HG02678 (cell line): ENCODE measurements at regions not wholly inside any gene's neighbourhood (a gene's known extent, or its start where the extent isn't known, plus 50 kb on each side); places are given as distances from the start of the nearest gene placed in this dataset.
"Not testable (repeated sequence)": the region's sequence is repeated elsewhere in the genome, so short reads cannot be mapped to it uniquely, and the experiment has no call there.

ENCODE experiments used
- ATAC-seq: cut with Tn5 transposase; IDR thresholded peaks from one replicate; pipeline ENCODE4 v1.9.1; 2021; ENCODE audit warnings: mild to moderate bottlenecking, moderate library complexity; ENCODE audit not compliant: unreplicated experiment

DNA sequence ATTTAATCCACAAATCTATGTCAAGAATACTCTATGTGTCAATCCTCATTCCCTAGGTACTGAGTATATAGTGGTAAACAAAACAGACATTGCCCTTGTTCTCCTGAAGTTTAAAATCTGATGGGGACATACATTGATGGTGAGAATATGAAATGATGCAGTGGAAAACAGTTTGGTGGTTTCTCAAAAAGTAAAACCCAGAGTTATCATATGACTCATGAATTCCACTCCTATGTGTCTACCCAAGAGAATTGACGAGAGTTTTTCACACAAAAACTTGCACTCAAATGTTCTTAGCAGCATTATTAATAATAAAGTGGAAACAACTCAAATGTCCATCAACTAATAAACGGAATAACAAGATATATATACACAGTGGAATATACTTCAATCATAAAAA, 586.7 kb downstream of the CCDC85A start:
- ATAC-seq: no peak

DNA sequence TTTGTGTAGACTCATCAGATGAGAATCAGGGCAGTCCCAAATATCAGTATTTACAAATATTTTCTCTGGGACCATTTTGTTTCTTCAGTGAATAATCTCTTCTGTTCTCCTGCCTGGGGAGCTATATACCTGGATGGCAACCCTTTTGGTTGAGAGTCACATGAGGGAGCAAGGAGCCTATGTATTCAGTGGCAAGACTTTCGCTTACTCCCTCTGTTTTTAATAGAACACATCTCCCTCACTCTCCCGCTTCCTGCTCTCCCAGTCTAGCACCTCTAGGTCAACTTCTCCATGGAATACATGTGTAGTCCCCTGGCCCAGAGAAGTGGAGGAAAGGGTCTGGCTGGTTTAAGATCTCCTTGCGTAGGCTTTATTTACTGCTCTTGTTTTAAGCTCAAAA, 600.3 kb downstream of the CCDC85A start:
- no peak for ATAC-seq

DNA sequence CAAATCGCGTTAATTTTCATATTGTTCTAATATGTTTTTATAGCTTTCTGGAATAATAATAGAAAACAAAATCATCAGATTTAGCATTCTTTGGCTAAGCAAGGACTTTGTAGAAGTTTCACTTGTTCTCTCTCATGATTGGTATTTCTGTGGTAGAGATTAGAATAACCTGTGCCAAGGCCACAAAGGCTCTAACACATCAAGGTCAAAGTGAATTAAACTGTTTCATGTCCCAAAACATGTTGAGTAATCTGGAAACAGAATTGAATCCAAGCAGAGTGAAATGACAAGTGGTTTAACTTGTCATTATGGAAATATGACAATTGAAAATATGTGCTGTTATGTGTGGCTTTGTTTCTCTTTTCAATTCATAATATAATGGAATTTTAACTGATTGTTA, 617.4 kb downstream of the CCDC85A start:
- ATAC-seq: no peak

DNA sequence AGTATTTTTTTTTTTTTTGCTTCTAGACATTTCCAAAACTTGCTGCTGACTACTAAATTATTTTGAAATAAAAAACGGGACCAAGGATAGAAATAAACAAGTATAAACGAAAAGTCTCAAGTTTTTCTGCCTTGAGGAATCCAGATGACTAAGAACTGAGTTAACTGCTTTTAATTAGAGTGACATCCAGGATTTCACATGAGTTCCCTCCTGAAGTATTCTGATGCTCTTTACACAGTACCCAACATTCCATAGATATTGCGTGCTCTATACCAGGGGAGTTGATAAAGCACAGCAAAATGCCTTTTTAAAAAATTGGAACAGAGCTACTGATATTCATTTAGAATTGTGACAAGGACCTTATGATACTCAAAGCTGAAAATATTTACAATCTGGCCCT, 618.0 kb downstream of the CCDC85A start:
- ATAC-seq: no peak

DNA sequence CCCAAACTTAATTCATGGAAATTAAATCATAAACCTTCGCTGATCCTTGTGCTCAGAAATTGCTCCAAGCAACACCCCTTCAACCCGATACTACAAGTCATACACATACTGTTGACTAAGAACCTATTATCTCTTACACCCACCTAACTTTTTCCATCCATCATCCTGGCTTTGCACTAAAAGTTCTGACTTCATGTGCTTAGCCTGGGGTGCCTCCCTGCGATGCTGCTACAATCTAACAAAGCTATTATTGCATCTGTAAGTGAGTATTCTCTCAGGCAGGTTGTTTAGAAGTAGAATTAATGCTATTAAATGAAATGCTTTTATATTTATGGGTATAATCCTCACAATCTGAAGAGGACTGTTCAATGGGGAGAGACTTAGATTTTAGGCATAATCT, 619.8 kb downstream of the CCDC85A start:
- ATAC-seq: no peak

DNA sequence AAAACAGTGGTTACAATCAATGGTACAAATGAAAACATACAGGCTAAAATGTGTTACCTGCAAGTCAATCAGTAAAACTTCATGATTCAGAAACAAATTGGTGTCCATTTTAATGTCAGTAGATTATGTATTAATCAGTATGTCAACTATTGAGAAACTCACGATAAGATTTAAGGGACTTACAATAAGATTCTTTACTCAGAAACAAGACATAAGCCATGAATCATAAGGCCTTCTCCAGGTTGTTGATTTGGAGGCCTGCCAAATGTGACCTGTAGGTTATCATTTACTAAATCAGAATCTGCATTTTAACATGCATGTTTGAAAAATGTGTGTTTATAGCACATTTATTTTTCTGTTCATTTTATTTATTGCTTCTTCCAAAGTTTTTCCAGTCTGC, 623.1 kb downstream of the CCDC85A start:
- no peak for ATAC-seq

DNA sequence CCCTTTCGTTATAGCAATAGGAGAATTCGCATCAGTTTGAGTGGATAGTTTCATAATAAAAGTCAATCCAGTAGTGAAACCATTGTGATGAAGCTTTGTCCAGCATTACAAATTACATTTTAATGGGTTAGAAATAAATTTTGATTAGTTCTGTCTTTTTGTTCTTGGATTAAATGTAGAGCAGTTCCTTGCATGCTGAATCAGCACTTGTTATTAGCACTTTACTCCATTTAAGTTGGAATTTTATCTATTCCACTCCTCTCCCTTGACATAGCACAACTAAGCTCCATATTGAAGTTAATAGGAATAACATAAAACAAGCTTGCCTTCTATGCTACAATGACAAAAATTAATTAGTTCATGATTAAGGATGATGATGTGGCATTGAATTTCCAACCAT, 624.1 kb downstream of the CCDC85A start:
- ATAC-seq: no peak

DNA sequence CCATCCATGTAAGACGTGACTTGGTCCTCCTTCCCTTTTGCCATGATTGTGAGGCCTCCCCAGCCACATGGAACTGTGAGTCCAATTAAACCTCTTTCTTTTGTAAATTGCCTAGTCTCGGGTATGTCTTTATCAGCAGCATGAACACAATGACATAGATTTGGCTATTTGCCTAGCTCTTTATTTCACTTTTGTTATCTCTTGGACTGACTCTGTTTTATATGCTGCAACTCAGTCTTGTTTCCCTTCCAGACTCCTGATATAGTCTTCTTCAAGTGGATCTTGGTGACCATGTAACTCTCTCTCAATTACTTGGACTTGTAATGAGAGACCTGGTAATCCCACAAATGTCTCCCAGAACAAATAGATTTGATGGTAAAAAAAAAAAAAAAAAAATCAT, 627.6 kb downstream of the CCDC85A start:
- ATAC-seq: no peak

DNA sequence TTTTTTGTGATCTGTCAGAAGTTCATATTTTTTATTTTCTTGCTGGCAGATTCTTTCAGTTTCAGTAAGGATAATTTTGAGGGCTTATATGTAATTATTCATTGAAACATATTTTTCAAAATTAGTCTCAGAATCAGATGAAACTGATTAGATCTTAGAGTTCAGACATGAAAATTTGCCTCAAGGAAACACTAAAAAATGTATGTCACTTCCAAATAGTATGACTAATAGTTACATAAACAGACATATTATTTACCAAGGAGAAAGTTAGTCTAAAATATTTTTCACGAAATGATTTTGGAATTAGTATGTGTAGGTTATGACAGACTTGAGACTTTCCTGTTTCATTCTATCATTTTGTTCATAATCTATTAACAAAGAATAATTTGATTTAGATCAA, 628.6 kb downstream of the CCDC85A start:
- no peak for ATAC-seq

DNA sequence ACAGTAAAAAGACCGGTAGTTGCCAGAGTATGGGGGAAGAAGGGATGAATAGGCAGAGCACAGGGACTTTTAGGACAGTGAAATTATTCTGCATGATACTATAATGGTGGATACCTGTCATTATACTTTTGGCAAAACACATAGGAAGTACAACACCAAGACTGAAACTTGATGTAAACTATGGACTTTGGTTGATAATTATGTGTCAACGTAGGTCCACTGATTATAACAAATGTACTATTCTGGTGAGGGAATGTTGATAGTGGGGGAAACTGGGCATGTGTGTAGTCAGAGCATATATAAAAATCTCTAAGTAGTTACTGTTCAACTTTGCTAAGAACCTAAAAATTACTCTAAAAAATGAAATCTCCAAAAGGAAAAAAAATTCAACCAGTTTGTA, 629.7 kb downstream of the CCDC85A start:
- no peak for ATAC-seq

DNA sequence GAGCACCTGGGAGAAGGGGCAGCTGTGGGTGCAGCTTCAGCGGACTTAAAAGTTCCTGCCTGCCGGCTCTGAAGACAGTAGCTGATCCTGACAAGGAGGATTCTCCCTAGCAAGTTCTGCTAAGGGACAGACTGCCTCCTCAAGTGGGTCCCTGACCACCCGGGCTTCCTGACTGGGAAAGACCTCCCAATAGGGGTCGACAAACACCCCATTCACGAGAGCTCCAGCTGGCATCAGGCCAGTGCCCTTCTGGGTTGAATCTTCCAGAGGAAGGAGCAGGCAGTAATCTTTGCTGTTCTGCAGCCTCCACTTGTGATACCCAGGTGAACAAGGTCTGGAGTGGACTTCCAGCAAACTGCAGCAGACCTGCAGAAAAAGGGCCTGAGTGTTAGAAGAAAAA, 632.9 kb downstream of the CCDC85A start:
- no peak for ATAC-seq

DNA sequence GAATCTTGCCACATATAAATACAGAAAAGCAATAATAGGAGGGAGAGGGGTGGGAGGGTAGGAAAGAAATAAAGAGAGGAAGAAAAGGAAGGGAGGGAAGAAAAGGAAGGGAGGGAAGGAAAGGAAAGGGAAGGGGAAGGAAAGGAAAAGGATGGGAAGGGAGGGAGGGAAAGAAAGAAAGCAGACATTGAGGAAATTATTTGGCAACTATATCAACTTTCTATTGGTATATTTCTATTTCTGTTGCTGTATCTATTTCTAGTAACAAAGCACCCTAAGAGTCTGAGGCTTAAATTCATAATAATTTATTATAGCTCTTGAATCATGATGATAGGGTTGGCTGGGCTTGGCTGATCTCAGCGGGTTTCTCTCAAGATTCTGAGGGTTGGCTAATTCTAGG, 648.0 kb downstream of the CCDC85A start:
- ATAC-seq: no peak

DNA sequence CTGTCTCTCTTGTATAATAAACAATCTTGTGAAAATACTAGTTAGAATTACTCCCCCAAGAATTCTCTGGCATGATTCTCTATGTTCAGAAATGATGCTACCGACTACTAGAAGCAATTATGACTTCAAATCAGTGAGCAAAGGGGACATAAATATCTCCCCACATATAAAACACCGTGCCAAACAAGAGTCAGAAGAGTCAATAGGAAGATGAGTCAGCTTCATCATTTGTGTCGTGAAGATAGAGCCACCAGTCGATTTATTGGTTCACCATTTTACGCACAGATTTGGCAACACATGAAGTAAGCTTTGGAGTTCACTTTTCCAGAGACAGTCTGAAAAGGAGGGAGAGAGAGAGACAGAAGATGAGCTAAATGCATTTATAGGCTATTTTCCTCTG, 650.9 kb downstream of the CCDC85A start:
- ATAC-seq: no peak

DNA sequence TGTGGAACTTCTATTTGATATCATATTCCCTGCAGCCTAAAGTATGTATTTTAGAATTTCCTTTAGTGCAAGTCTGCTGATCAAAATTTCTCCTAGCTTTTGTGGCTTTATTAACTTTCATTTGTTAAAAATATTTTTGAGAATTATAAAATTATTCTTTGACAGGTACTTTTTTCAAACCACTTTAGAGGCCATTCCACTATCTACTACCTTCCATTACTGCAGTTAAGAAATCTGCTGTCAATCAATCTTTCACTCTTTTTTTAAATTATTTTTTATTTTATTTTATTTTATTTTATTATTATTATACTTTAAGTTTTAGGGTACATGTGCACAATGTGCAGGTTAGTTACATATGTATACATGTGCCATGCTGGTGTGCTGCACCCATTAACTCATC, 656.2 kb downstream of the CCDC85A start:
- not testable (repeated sequence) for ATAC-seq

DNA sequence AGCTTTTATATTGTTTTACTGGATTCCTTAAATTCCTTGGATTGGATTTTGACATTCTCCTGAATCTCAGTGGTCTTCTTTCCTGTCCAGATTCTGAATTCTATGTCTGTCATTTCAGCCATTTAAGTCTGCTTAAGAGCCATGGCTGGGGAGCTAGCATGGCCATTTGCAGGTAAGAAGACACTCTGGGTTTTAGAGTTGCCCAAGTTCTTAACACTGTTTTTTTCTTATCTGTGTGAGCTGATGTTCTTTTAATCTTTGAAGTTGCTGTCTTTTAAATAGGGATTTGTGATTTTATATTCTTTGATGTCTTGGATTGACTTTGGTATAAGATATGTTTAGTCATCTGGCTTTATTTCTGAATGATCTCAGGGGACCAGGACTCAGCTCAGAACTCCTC, 677.2 kb downstream of the CCDC85A start:
- ATAC-seq: no peak

DNA sequence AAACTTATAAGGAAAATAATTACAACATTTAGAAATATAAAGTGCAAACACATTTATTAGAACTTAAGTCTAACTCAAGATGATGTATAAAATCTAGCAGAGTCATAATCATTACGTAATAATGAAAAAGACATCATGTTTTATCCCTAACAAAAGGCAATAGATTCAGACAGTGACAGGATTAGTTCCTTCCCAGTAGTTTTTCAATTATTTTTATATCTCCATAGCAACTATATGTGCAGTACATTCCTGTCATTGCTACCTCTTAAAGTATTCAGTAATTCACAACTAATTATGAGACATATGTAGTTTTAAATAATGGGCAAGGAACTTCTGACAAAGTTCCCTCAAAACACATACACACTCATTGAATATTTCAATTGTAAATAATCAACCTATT, 687.9 kb downstream of the CCDC85A start:
- ATAC-seq: no peak

DNA sequence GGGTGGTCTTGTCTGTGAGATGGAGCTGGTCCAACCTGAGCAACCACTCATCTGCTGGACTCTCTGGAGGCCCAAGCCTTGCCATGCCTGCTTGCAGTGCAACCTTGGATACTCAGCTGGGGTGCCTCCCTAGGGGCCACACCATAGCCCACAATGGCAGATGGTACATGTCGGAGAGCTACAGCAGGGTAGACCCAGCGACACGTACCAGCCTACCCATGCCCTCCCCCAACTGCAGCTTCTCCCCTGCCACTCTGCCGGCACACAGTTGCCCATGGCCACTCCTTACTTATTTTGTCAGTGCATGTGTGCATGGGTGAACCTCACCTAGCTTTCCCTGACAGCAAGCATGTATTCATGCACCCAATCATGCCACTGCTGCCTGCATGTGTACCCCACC, 690.9 kb downstream of the CCDC85A start:
- no peak for ATAC-seq

DNA sequence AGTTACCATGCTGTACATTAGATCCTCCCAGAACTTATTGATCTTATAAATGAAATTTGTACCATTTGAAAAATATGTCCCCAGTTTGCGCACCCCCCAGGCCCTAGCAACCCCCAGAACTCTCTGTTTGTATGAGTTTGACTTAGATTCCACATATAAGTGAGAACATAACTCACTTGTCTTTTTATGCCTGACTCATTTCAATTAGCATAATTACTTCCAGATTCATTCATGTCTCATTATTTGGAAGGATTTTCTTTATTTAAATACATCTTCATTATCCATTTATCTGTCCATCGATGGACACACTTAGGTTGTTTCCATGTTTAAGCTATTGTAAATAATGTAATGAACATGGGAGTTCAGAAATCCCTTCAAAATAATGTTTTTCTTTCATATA, 705.9 kb downstream of the CCDC85A start:
- ATAC-seq: no peak

DNA sequence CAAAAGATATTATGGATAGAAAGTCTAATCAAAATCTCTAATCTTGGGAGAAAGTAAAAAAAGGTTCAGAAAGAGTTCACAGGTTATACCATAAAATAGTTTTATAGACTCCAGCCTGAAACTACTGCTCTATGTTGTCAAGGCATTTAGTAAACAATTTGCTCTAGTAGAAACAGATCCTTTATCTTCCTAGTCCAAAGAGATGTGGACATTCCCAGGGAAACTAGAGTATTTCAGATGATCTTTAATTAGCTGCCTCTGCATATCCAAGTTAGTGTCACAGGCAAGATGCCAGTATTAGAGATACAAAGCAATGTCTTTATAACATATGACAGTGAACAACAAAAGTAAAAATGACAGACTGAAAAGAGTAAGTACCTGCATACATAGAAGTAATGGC, 708.6 kb downstream of the CCDC85A start:
- no peak for ATAC-seq

DNA sequence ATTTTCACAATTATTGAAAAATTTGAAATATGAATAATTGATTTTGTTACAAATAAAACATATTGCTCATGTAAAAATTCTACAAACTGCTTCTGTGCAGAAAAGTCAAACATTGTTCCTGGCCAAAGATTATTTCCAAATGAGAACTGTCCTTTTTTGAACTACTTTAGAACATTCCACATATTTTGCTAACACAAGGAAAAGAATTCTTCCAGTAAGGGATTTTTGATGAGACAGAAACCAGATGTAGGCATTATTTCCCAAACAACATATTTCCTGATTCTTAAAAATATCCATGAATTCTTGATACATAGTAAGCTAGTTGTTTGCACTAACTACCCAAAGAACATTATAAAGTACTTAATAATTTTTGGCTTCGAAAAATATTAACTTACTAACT, 715.2 kb downstream of the CCDC85A start:
- ATAC-seq: no peak

DNA sequence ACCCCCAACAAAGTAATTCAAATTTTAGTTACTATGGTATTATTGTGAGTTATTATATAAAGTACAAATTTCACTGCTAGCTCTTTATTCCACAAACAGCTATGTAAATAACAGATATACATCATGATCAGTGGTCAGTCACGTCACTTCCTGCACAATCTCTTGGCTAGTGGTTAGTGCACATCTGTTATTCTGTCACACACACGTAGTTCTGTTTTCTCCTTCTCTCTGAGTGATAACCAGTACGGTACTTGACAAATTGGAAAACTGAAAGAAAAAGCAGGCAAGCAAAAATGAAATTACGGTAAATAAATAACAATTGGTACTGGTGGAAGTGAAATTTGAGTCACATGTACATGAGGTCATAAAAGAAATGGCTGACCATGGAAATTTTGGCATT, 728.7 kb downstream of the CCDC85A start:
- no peak for ATAC-seq

DNA sequence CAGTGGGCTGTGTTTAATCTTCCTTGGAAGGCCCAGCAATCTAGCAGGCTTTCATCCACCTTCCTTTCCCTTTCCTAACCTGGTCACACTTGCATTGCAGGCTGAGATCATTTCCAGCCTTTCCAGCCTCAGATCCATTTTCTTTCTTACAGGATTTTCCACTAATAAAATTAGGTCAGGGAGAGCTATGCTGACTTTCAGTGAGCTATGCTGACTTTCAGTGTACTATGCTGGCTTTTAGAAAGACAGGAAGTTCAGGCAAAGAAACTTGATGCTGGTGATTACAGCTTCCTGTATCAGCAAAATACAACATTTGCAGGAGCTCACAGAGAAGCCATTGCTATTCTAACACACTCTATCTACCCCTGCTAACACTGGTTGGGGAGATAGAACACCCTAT, 735.0 kb downstream of the CCDC85A start:
- no peak for ATAC-seq

DNA sequence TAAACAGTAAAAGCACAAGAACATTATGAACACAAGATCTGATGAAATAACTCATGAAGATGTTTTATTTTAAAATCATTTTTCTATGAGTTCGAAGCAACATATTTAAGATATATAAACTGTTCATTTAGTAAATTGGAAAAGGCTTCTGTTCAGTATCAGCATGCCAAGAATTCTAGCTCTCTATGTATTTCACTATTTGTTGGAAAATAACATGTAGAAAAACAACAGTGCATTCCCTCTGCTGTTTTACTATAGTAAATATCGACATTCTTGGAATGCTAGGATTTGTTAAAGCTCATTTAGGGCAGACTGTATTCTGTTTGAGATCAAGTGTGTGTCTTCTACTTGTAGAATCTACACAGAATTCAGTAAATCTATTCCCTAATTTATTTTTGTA, 750.2 kb downstream of the CCDC85A start:
- ATAC-seq: no peak

DNA sequence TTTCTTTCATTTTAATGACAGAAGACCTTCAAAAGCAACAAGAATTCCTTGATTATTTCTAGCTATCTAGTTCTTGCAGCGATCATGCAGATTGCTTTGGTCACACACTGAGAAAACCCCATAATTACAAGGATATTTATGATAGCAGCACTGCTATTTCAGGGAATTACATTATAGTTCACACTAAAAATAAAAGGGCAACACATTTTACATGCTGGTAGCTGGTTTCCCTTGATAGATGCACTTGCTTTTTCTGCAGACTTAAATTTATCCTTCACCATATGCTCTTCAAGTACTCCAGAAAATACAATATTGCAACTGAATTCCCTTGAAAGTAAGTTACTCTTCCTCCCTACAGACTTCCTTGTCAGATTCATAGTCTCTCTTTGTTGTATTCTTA, 751.1 kb downstream of the CCDC85A start:
- ATAC-seq: no peak
